ENCODE measurements at regions not wholly inside any gene's neighbourhood (a gene's known extent, or its start where the extent isn't known, plus 50 kb on each side); places are given as distances from the start of the nearest gene placed in this dataset.

DNA sequence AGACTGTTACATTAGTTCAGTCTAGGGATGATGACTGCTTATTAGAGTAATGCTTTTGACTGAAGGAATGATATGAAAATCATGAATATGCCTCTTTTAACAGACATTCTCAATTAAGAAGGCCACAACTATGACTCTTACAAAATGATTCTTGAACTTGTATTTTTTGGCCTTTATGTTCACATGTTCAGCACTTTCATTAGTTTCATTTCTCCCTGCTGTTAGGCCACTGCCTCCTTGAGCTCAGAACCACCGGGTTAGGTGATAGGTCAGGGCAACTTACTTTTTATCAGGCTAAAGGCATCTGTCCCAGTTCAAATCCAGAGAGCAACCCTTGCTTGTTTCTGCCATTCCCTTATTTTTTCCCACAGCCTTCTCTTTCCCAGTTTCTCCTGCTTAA lies 235.2 kb upstream of the ELL2 start:
- TF ChIP-seq, protein P1, sequence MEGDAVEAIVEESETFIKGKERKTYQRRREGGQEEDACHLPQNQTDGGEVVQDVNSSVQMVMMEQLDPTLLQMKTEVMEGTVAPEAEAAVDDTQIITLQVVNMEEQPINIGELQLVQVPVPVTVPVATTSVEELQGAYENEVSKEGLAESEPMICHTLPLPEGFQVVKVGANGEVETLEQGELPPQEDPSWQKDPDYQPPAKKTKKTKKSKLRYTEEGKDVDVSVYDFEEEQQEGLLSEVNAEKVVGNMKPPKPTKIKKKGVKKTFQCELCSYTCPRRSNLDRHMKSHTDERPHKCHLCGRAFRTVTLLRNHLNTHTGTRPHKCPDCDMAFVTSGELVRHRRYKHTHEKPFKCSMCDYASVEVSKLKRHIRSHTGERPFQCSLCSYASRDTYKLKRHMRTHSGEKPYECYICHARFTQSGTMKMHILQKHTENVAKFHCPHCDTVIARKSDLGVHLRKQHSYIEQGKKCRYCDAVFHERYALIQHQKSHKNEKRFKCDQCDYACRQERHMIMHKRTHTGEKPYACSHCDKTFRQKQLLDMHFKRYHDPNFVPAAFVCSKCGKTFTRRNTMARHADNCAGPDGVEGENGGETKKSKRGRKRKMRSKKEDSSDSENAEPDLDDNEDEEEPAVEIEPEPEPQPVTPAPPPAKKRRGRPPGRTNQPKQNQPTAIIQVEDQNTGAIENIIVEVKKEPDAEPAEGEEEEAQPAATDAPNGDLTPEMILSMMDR (IDR thresholded peaks at IDR 0.05), result no peak
- no peak for TF ChIP-seq POLR2A (IDR thresholded peaks at IDR 0.05)
